Hepatic stellate cell (primary cell): ENCODE measurements at regions not wholly inside any gene's neighbourhood (a gene's known extent, or its start where the extent isn't known, plus 50 kb on each side); places are given as distances from the start of the nearest gene placed in this dataset.
"Not testable (repeated sequence)": the region's sequence is repeated elsewhere in the genome, so short reads cannot be mapped to it uniquely, and the experiment has no call there.

Experiments
- DNase-seq: peaks from one replicate; pipeline ENCODE4 v3.0.0; 2011; ENCODE audit warnings: low spot score

GRCh38 chr2:60357996-60358395 lies 195.5 kb downstream of the BCL11A start:
- DNase-seq, result no peak

- no peak for DNase-seq
Measured at GRCh38 chr2:60356346-60356745, 197.1 kb downstream of the BCL11A start.

- no peak for DNase-seq
Measured at GRCh38 chr2:60355849-60356261, 197.6 kb downstream of the BCL11A start.

DNA sequence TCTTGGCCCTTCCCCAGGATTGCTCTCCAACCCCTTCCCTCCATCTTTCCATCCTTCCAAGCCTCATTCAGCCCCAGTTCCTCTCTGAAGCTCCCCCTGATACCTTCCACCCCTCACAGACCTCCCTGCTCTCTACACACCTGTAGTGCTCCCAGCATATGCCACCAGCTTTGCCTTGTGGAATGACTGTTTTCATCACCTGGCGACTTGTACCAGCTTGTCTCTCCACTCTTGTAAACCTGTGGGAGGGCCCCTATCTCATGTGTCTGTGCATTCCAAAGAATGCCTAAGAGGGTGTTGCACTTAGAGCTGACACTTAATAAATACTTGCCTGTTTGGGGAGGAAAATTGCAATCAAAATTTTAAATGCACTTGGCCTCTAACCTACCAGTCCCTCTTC lies 198.7 kb downstream of the BCL11A start:
- no peak for DNase-seq

GRCh38 chr2:60353863-60354262 lies 199.6 kb downstream of the BCL11A start:
- no peak for DNase-seq

DNA sequence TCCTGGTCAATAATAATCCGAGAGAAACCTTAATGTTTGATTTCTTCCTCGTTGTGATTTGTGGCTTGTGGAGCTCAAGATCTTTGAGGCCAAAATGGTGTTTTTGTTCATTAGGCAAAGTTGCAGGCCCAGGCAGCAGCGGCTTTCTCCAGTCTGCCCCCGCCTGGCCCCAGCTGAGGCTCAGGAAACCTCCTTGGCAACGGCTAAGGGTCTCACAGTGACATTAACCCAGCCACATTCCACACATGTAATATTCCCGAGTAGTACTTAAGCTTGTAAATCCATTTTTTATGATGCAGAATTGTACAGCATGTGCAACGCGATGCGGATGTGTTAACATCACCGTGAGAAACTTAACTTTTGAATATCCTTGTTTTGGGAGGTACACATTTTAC lies 200.1 kb downstream of the BCL11A start:
- no peak for DNase-seq

DNA sequence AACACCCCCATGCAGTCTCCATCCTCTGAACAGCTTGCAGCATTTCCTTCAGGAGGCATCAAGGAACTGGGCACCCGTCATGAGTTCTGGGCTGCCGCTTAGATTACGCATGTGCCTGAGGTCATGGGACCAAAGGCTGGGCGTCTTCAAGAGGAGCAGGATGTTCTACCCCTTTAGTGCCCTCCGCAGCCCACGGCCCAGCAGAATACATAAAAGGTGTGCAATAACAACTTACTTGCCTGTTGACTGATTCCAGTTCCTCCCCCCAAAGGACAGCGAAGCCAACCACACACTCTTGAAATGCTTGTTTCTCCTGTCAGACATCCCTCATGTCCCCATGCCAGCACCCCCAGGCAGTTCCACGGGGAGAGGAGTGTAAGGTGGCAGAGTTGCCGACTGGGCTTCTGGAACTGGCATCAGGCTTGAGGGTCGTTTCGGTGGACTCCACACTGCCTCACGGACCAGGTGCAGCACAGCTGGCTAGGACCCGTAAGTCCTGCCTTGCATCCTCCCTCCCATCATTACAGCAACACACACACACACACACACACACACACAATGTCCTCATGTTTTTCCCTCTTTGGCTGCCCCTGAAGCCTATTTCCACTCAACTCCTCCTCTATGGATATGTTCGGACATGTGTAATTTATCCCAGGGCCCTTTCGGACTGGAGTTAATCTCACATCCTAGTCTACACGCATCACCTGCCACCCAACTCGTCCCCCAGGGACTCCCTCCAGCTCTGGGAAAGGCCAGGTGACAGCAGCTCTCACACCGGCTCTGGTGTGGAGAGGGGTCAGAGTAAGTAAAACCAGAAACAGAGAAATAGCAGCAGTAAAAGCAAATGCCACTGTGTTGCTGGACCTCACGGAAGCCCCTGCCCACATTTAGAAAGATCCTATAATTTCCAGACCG lies 200.7 kb downstream of the BCL11A start:
- no peak for DNase-seq

GRCh38 chr2:60351802-60352201 lies 201.7 kb downstream of the BCL11A start:
- DNase-seq, result no peak

GRCh38 chr2:60351321-60351720 lies 202.1 kb downstream of the BCL11A start:
- no peak for DNase-seq

DNA sequence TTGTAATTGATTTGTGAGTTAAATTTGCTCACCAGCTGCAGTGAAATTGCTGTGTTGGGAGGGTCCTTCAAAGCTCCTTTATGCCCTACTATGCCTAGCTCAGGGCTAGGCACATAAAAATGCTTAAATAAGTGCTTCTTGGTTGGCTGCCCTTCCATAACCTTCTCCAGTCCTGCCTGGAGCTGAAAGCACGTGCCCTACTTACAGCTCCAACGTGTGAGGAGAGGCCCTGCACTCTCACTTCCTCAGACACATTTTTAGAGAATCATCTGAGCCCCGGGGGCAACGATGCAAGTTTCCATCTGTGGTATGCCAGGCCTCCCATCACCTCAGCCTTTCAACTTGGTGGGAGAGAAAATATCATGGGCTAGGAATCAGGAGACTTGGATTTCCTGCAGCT lies 202.7 kb downstream of the BCL11A start:
- no peak for DNase-seq

GRCh38 chr2:60347781-60348180 lies 205.7 kb downstream of the BCL11A start:
- DNase-seq, result no peak

DNA sequence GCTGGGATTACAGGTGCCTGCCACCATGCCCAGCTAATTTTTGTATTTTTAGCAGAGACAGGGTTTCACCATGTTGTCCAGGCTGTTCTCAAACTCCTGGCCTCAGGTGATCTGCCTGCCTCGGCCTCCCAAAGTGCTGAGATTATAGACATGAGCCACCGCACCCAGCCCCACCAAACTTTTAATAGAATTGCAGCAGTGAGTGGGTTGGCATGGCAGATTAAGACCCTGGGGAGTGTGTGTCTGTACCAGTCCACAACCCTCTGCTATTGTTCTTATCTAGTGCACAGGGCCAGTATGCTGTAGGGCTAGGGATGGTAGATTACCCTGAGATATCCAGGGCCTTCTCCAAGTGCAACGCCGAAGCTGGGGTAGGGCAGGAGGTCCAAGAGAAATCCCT lies 211.0 kb downstream of the BCL11A start:
- DNase-seq, result not testable (repeated sequence)

DNA sequence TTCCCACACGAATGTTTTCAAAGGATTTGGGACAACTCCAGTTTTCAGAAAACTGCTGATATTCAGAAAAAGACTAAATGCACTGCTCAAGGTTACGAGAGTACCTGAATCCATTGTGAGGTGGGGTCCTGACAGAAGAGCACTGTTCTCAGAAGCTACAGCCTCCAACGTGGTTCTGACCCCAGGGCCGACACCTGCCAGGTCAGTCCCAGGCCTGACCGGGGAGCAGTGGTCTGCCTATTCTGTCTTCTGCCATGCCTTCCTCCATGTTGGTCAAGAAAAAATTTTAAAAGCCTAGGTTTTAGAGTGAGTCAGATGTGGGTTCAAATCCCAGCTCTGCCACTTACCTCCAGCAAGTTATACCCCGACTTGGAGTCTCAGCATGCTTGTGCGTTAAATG lies 212.3 kb downstream of the BCL11A start:
- no peak for DNase-seq

- no peak for DNase-seq
Measured at GRCh38 chr2:60339286-60339685, 214.2 kb downstream of the BCL11A start.

DNA sequence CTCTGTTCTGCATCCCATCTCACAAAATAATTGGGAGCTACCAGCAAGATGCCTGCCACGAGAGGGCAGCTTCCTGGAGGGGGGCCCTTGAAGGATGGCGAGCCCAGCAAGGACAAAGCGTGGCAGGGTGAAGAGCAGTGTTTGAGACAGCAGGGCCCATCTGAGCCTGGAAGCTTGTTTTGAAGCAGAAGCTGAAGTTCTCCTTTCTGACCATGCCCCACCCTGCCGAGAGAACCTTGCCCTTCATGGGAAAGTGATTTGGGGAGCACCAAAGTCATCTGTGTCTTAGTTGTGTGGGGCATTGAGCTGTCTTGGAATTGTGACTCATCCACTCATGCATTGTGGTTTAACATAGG lies 216.3 kb downstream of the BCL11A start:
- no peak for DNase-seq

- DNase-seq, result no peak
Measured at GRCh38 chr2:60336442-60337141, 216.9 kb downstream of the BCL11A start.

GRCh38 chr2:60335533-60336237 lies 217.8 kb downstream of the BCL11A start:
- DNase-seq, result no peak

DNA sequence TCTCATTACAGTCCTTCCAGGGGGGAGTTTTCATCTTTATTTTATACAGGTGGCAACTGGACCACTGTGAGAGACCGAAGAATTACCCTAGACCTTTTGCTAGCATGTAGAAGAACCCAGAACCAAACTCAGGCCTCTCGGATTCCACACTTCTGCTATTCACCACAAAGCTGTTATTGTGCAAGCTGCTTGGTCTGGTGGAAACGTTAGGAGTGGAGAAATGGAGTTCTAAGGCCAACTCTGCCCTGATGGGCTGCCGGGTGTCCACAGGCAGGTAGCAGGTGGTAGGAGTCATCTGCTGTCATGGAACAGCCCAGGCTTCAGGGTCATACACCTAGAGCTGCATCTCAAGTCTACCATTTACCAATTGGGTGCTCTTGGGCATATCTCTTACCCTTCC lies 218.8 kb downstream of the BCL11A start:
- no peak for DNase-seq

- DNase-seq, result no peak
Measured at GRCh38 chr2:60333264-60333663, 220.2 kb downstream of the BCL11A start.

DNA sequence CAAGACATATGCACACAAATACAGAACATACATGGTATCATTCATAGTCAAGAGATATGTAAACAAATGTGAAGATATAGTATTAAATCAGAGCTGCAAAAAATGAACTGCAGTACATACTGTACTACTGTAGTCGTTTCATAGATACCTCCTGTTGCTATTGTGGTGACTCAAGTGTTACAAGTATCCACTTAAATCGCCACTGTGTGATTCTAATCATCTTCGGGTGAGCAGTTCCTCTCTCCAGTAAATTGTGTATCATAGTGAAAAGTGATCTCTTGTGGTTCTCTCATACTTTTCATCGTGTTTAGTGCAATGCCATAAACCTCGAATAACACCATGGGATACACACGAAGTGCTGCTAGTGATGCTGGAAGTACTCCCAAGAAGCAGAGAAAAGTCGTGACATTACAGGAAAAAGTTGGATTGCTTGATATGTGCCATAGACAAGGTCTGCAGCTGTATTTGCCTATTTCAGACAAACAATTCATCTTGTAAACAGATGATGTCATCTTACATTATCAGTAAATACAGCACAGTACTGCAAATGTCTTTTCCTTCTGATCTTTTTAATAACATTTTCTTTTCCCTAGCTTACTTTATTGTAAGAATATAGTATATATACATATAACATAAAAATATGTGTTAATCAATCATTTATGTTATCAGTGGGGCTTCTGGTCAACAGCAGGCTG lies 222.2 kb downstream of the BCL11A start:
- DNase-seq, result no peak

- no peak for DNase-seq
Measured at GRCh38 chr2:60329225-60329624, 224.2 kb downstream of the BCL11A start.

DNA sequence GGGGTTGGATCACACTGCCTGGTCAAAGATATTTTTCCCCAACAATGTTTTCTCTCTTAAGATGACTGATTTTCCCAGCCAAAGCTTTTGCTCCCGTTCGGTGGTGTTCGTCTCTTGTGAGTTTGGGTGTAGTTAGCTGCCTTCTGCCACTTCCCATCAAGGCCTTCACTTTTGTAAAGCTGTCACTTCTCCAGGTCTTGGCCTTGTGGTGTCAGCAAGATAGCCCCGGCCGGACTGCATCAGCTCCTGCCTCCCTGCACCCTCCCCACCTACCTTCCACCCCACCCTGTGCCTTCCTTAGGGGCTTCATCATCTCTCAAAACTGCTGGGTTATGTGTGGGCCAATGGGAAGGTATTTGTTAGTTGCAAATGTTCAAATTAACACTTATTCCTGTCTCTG lies 228.9 kb downstream of the BCL11A start:
- no peak for DNase-seq
